ENCODE measurements at regions not wholly inside any gene's neighbourhood (a gene's known extent, or its start where the extent isn't known, plus 50 kb on each side); places are given as distances from the start of the nearest gene placed in this dataset.

GRCh38 chr14:39851202-39851601, 419.0 kb upstream of the FBXO33 start:
- H3K79me2 ChIP-seq (replicated peaks; ENCODE audit: insufficient read depth), result no peaks in the 10 kb centered on the region
- ATAC-seq, result no peak
- H3K4me3 ChIP-seq, result no peak overlapping the region
- H3K36me3 ChIP-seq (ENCODE audit: insufficient read depth), result no peaks in the 10 kb centered on the region
- no peaks in the 10 kb centered on the region for H4K20me1 ChIP-seq (replicated peaks; ENCODE audit: insufficient read depth)
- H3K27ac Mint-ChIP-seq, result no peak overlapping the region
- H3K4me2 ChIP-seq, result no peak overlapping the region
- H3K4me1 Mint-ChIP-seq, result peaks cover 12% of the 10 kb centered on the region; the same call in 2 of the 3 replicates
- H3F3A ChIP-seq (replicated peaks; ENCODE audit: low read depth), result no peaks in the 10 kb centered on the region
- no peak overlapping the region for H2AFZ ChIP-seq
- no peak overlapping the region for H3K27ac ChIP-seq (ENCODE audit: low read depth)
- H3K9me3 Mint-ChIP-seq, result no peaks in the 10 kb centered on the region
- H3K27me3 Mint-ChIP-seq (ENCODE audit: insufficient read depth, low read depth, poor library complexity), result no peaks in the 10 kb centered on the region
- H3K4me3 Mint-ChIP-seq, result no peak overlapping the region
- H3K27me3 ChIP-seq (ENCODE audit: insufficient read depth), result no peaks in the 10 kb centered on the region
- peaks cover 5% of the 10 kb centered on the region; the same call in 1 of the 2 replicates for H3K9me2 ChIP-seq (ENCODE audit: insufficient read depth)
- no peaks in the 10 kb centered on the region for H3K36me3 Mint-ChIP-seq (ENCODE audit: low read depth)
- H3K4me1 ChIP-seq (ENCODE audit: insufficient read depth), result no peaks in the 10 kb centered on the region
- TF ChIP-seq NANOG (IDR thresholded peaks at IDR 0.05; ENCODE audit: borderline replicate concordance), result no peak
- no peak for TF ChIP-seq POLR2AphosphoS5 (IDR thresholded peaks at IDR 0.05; ENCODE audit: low read depth)
- no peak for TF ChIP-seq EZH2 (IDR thresholded peaks at IDR 0.05; ENCODE audit: low read depth, unreplicated experiment)
- no peak for TF ChIP-seq ETS1 (IDR thresholded peaks at IDR 0.05)
- no peak for TF ChIP-seq ZNF462 (CRISPR knock-in tag; IDR thresholded peaks at IDR 0.05)
- TF ChIP-seq, protein P1, sequence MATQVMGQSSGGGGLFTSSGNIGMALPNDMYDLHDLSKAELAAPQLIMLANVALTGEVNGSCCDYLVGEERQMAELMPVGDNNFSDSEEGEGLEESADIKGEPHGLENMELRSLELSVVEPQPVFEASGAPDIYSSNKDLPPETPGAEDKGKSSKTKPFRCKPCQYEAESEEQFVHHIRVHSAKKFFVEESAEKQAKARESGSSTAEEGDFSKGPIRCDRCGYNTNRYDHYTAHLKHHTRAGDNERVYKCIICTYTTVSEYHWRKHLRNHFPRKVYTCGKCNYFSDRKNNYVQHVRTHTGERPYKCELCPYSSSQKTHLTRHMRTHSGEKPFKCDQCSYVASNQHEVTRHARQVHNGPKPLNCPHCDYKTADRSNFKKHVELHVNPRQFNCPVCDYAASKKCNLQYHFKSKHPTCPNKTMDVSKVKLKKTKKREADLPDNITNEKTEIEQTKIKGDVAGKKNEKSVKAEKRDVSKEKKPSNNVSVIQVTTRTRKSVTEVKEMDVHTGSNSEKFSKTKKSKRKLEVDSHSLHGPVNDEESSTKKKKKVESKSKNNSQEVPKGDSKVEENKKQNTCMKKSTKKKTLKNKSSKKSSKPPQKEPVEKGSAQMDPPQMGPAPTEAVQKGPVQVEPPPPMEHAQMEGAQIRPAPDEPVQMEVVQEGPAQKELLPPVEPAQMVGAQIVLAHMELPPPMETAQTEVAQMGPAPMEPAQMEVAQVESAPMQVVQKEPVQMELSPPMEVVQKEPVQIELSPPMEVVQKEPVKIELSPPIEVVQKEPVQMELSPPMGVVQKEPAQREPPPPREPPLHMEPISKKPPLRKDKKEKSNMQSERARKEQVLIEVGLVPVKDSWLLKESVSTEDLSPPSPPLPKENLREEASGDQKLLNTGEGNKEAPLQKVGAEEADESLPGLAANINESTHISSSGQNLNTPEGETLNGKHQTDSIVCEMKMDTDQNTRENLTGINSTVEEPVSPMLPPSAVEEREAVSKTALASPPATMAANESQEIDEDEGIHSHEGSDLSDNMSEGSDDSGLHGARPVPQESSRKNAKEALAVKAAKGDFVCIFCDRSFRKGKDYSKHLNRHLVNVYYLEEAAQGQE (IDR thresholded peaks at IDR 0.05; ENCODE audit: unreplicated experiment), result no peak
- TF ChIP-seq CREB1 (CRISPR knock-in tag; IDR thresholded peaks at IDR 0.05; ENCODE audit: low read depth), result no peak
- no peak for DNase-seq (ENCODE audit: low spot score)

Data from GM23338 (cell line).